ENCODE measurements at regions not wholly inside any gene's neighbourhood (a gene's known extent, or its start where the extent isn't known, plus 50 kb on each side); places are given as distances from the start of the nearest gene placed in this dataset.

DNA sequence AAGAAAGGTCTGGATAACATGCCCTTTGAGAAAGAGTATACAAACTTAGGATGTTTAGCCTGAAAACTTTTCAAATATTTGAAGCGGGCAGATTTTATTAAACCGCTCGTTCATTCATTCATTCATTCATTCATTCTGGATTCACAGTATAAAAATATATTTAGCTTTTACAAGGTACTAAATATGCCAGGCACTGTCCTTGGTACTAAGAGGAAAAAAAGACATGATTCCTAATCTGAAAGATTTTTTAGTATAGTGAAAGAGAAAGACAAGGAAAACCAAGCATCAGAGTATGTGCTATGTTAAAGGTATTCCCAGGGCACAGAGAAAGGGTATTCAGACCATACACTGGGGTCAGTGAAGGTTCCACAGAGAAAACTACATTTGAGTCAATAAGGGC lies 299.7 kb downstream of the BCAT1 start:
- no peak for DNase-seq (ENCODE audit: low spot score in 2 of 2)
- TF ChIP-seq POLR2A (IDR thresholded peaks at IDR 0.05), result no peak
- no peak for TF ChIP-seq EP300 (IDR thresholded peaks at IDR 0.05)
- TF ChIP-seq, protein P1, sequence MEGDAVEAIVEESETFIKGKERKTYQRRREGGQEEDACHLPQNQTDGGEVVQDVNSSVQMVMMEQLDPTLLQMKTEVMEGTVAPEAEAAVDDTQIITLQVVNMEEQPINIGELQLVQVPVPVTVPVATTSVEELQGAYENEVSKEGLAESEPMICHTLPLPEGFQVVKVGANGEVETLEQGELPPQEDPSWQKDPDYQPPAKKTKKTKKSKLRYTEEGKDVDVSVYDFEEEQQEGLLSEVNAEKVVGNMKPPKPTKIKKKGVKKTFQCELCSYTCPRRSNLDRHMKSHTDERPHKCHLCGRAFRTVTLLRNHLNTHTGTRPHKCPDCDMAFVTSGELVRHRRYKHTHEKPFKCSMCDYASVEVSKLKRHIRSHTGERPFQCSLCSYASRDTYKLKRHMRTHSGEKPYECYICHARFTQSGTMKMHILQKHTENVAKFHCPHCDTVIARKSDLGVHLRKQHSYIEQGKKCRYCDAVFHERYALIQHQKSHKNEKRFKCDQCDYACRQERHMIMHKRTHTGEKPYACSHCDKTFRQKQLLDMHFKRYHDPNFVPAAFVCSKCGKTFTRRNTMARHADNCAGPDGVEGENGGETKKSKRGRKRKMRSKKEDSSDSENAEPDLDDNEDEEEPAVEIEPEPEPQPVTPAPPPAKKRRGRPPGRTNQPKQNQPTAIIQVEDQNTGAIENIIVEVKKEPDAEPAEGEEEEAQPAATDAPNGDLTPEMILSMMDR (IDR thresholded peaks at IDR 0.05), result no peak
- H3K4me3 ChIP-seq, result no peak overlapping the region
- no peaks in the 10 kb centered on the region for H3K4me1 ChIP-seq
- H3K27ac ChIP-seq, result no peak overlapping the region
- H3K27me3 ChIP-seq, result no peaks in the 10 kb centered on the region
- 57 to 60% methylated on average over 3 of the region's 3 CpGs for WGBS, 2 donors
- peaks cover 0 to 11% (median 0%) of the 10 kb centered on the region in 4 donors for H3K9me3 ChIP-seq
- no peaks in the 10 kb centered on the region for H3K36me3 ChIP-seq

DNA sequence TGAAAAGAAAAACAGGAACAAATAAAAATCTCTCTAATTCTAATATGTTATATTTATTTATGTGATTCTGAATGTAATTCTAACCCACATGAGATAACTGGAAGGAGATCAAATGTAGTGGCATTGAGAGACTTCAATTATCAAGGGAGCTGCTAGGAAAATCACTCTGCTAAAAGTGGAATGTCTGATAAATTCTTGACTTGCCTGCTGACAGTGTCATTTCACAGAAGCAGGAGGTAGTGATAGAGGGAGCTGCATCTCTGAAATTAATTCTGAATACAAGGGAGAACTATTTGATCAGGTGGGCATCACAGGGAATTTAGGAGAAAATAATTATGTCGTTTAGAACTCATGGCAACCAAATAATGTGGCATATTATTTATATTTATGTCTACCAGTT lies 303.6 kb downstream of the BCAT1 start:
- H3K4me3 ChIP-seq, result no peak overlapping the region

DNA sequence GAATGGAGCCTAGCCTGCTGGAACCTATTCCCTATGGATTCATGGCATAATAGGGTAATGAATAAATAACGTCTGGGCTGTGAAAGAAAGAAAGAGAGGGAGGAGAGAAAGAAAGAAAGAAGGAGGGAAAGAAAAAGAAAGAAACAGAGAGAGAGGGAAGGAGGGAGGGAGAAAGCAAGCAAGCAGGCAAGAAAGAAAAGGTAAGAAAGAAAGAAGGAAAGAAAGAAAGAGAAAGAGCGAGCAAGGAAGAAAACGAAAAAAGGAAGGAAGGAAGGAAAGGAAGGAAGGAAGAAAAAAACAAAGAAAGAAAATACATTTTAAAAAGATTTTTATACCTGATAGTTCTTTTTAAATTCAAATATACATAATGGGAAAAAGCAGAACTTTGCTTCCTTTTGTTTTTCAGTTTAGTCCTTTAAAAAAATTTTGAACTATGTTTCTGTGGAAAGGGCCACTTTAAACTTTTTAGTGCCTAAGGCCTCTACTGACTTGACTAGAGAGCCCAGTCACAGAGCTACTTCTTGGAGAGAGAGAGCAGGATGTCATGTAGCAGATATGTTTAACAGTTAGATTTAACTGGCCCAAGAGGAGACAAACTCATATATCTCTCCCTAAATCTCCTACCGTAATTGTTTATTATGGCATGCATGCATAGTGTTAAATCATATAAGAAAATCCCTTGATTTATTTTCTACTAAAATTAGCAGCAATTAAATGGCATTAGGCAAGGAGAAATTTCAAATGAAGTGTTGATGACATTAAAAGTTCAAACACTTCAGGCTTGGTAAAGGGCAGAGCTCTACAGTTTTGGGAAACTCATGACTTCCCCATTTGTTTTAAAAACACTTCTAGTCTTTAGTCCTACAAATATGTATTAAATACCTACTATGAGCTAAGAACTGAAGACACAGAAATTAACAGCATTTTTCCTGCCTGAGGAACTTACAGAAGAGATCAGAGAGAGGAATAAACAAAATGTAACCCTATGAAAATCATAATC lies 305.5 kb downstream of the BCAT1 start:
- peaks cover 0 to 8% (median 0%) of the 10 kb centered on the region in 4 donors for H3K9me3 ChIP-seq
- no peaks in the 10 kb centered on the region for H3K27me3 ChIP-seq
- 64 to 77% methylated on average over 4 of the region's 4 CpGs for WGBS, 2 donors
- TF ChIP-seq, protein P1 (IDR thresholded peaks at IDR 0.05), result no peak
- no peak for TF ChIP-seq POLR2A (IDR thresholded peaks at IDR 0.05)
- TF ChIP-seq EP300 (IDR thresholded peaks at IDR 0.05), result no peak
- H3K36me3 ChIP-seq, result no peaks in the 10 kb centered on the region
- H3K4me1 ChIP-seq, result no peaks in the 10 kb centered on the region
- no peak overlapping the region for H3K4me3 ChIP-seq
- H3K27ac ChIP-seq, result no peak overlapping the region
- no peak for DNase-seq (ENCODE audit: low spot score in 2 of 2)

More for the DNA sequence above, 303.6 kb downstream of the BCAT1 start:
- Histone ChIP-seq H3K36me3 (no peaks in the 10 kb centered on the region), H3K9me3 (peaks cover 0 to 8% (median 0%) of the 10 kb centered on the region in 4 donors), H3K4me1 (no peaks in the 10 kb centered on the region), H3K27me3 (no peaks in the 10 kb centered on the region), H3K27ac (no peak overlapping the region)
- no peak for DNase-seq (ENCODE audit: low spot score in 2 of 2)
- TF ChIP-seq POLR2A (IDR thresholded peaks at IDR 0.05) (no peak), EP300 (IDR thresholded peaks at IDR 0.05) (no peak)
- TF ChIP-seq, protein P1 (IDR thresholded peaks at IDR 0.05), result no peak
- WGBS, 2 donors, result 84 to 95% methylated on average over 1 of the region's 1 CpG

DNA sequence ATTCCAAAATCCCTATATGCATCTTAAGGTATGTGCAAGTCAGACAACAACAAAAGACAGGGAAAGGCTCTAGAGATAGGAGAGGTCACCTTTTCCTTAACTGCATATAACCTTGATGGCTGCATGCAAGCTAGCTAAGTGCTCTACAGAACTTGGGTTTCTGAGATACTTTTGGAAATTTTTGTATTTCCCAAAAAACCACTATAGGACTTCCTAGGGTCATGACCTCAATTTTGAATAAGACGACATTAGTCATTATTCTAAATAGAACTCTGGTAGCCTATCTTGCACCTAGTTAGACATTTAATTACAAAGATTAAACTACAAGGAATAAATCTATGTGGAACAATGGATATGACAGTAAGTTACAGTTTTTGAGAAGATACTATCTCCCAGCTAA lies 309.3 kb downstream of the BCAT1 start:
- no peak overlapping the region for H3K27ac ChIP-seq
- H3K4me1 ChIP-seq, result no peaks in the 10 kb centered on the region
- 41 to 46% methylated on average over 1 of the region's 1 CpG for WGBS, 2 donors
- H3K4me3 ChIP-seq, result no peak overlapping the region
- H3K27me3 ChIP-seq, result no peaks in the 10 kb centered on the region
- no peaks in the 10 kb centered on the region for H3K36me3 ChIP-seq
- H3K9me3 ChIP-seq, result peaks cover 0 to 8% (median 0%) of the 10 kb centered on the region in 4 donors
- DNase-seq (ENCODE audit: low spot score in 2 of 2), result no peak
- TF ChIP-seq EP300 (IDR thresholded peaks at IDR 0.05), result no peak
- TF ChIP-seq POLR2A (IDR thresholded peaks at IDR 0.05), result no peak
- TF ChIP-seq, protein P1 (IDR thresholded peaks at IDR 0.05), result no peak

DNA sequence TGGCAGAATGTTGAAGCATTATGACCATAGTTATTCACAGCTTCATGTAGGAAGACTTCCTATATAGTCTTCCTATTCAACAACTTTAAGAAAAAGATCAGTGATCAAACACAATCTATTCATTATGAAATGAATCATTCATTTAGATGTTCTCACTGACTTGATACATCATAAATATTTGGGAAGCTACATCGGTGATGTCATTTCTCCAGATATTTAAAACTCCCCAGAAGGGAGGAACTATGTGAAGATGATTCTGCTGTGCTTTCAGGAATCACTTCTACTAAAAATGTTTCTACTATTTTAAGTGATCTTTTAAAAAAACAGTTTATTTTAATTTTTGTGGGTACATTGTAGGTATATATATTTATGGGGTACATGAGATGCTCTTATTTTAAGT lies 316.4 kb downstream of the BCAT1 start:
- 43 to 52% methylated on average over 1 of the region's 1 CpG for WGBS, 2 donors
- no peaks in the 10 kb centered on the region for H3K36me3 ChIP-seq
- H3K27me3 ChIP-seq, result no peaks in the 10 kb centered on the region
- no peak overlapping the region for H3K27ac ChIP-seq
- no peak overlapping the region for H3K4me3 ChIP-seq
- H3K9me3 ChIP-seq, result no peaks in the 10 kb centered on the region
- TF ChIP-seq EP300 (IDR thresholded peaks at IDR 0.05) (no peak), POLR2A (IDR thresholded peaks at IDR 0.05) (no peak)
- TF ChIP-seq, protein P1 (IDR thresholded peaks at IDR 0.05), result no peak
- no peaks in the 10 kb centered on the region for H3K4me1 ChIP-seq
- DNase-seq (ENCODE audit: low spot score in 2 of 2), result no peak
